NCI-H82 (cell line): ENCODE measurements at regions not wholly inside any gene's neighbourhood (a gene's known extent, or its start where the extent isn't known, plus 50 kb on each side); places are given as distances from the start of the nearest gene placed in this dataset.

ENCODE experiments used
- DNase-seq: peaks from one replicate; lab custom pipeline; 2025; lab: John Stamatoyannopoulos, UW

DNA sequence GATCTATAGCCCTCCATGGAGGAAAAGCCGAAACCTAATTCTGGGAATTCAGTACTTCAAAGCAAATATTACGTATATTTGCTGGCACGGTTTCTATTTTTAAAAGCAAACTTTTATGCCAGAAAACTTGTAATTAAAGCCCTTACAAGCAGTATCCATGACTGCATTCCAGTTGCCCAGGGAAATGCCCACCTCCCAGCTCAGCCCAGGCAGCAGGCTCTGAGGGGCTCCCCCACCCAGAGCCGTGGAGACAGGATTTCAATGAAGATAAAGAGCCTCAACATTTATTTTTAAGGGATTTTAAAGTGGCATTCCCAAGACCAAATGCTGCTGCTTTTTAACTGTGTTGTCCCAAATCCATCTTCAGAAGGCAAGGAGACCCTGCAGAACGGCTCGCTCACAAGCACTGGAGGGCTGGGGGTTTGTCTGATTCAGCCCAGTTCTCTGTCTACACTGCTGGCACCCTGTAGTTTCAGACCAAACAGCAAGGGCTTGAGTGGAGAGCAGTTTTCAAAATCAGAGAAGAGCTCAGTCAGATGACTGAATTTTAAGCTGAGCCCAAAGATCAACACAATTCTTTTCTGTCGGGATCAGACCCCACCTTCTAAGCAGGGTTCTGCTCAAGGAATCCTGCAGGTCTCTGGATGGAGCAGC lies 105.1 kb downstream of the KCNF1 start:
- no peak for DNase-seq

DNA sequence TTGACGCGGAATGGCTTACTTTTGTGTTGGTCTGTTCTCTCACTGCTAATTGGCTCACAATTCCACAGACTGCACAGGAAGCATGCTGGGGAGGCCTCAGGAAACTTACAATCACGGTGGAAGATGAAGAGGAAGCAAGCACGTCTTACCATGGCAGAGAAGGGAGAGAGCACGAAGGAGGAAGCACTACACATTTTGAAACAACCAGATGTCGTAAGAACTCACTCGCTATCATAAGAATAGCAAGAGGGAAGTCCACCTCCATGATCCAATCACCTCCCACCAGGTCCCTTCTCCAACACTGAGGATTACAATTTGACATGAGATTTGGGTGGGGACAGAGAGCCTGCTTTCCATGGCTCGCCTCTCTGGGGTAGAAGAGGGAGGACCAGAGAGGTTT lies 106.2 kb downstream of the KCNF1 start:
- DNase-seq, result no peak

DNA sequence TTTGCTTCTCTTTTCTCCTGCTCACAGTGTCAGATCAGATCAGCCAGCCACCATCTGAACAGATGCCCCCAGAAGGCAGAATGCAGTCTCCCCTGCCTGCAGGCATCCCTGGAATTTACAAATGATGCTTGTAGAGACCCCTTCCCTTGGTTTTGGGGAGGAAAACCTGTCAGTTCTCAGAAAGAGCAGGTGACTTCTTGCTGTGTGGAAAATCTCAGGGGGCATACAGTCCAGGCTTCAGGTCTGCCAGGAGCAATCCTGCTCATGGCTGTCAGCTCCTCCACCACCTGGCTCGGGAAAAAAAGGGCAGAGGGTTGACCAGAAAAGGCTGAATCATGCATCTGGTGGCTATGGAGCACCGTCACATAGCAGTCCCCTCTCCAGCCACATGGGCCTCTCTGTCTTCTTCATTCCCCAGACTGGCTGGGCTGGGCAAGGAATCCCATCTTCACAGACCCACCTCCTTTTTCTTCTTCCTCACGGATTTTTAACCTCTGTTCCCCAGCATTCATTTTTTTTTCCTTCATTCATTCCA lies 107.0 kb downstream of the KCNF1 start:
- no peak for DNase-seq

DNA sequence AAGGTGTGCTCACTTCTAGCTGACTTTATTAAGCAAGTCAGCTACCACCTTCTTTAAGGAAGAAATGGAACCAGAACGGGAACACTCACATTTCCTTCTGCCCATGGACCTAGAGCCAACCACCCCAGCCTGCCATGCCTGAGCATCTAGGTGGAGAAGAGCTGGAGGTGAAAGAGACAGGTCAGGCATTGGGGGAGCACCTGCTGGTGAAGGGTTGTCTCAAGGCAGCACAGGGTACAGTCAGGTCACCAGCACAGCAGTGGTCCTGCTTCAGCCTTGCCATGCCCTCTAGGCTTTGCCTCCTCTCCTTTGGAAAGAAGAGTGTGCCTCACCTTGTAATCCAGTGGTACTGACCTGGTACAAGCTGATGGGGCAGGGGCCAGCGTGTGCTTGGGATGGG lies 107.9 kb downstream of the KCNF1 start:
- no peak for DNase-seq

DNA sequence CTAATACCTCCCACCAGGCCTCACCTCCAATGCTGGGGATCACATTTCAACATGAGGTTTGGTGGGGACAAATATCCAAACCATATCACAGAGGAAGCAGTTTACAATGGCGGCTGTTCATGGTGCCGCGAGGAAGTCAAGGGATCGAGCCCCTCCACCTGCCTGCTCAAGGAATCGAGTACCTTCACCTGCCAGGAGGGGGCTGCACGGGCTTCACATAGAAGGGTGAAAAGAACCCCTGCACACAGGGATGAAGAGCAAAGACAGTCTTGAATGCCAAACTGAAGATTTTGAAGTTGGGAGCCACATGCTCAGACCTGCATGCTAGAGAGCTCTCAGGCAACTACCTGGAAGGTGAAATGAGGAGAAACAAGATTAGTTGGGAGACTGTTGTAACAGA lies 110.3 kb downstream of the KCNF1 start:
- no peak for DNase-seq

DNA sequence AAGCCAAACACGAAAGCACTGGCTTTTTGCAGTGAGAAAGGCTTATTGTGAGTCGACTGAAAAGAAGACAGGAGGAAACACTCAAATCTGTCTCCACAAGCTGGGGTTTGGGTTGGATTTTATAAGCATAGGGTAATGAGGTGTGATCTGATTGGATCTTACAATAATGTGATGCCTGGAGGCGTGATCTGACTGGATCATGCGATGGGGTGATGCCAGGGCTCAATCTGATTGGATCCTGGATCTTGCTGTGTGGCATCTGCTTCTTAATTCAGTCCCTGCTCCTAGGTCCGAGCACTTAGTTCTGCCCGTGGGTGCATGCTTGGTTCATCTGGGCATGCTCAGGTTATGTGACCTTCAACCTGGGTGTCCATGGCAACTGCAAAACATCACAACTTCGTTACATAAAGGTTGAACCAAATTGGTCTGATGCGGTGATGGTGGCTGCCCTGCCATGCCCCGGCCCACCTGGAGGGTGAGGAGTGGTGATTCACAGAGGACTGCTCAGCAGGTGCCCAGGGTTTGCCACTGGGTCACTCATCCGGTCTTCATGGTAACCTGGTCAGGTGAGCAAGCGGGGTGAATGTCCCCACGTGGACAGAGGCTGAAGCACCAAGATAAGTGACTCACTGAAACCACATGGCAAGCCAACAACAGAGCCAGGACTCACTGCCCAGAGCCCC lies 111.0 kb downstream of the KCNF1 start:
- no peak for DNase-seq

DNA sequence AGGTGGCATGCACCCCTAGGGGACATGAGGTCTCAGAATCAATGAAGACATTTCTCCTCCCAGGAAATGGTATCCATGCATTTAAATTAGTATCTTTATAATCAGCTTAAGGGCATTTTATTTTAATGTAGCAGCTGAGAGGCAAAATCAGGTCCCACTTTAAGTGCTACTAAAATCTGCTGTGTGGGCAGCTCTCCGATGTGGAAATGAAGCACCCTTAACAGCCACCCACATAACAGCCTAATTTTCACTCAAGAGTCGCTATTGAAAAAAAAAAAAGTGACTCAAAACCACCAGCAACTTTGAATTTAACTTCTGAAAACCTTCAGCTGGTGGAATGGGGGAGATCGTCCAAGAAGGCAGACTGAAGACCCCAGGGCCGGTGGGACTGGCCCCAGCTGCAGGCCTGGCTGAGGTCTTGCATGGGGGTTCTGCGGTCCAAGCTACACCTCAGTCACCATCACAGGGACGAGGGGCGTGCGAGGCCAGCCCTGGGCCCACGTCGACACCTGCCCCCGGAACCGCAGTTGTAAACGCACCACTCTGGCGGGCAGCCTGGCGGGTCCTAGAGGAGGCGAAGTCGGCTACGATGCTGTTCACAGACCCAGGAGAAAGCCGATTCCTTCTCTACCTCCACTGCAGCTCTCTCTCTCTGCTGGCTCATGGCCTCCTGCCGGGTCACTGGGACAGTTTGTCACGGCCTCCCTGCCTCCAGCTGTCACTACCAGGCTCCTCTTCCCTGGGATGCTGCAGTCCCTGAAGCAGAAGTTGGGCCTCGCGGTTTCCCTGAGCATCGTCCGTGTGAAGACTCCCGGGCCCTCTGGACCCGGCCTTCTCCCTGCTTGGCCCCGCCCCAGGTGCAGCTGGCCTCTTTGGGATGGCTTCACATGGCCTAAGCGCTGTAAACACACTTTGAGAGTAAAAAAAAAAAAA lies 111.9 kb downstream of the KCNF1 start:
- DNase-seq, result no peak

DNA sequence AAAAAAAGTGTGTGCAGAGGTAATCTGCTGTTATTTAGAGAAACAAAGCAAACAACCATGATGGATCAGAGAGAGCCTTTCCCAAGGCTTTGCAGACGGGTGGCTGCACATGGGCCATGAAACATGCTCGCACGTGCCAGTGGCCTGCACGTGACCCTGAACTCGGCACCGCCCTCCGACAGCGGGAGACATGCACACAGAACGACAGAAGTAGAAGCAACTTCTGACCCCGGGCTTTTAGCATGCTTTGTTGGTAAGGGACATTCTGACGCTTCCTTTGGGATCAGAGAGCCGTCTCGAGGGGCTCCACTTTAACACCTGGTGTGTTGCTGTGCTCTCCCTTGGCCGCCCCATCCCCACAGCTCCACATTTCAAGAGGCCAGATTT lies 112.5 kb downstream of the KCNF1 start:
- DNase-seq, result no peak

DNA sequence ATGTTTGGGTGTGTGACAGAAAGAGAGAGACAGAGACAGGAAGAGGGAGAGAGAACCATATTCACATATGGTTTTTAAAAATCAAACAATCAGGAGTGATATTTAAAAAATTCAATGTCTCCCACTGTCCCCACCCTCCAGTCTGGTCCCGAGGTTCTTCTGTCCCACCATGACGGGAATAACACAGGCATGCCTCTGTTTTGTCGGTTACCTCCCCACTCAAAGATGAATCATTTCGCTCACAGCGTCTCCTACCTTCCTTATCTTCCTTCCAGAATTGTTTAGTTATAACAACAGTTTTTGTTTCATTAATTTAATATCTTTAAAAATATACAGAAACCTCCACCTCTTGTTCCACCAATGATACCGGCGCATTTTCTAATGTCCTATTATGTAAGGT lies 113.0 kb downstream of the KCNF1 start:
- DNase-seq, result no peak

DNA sequence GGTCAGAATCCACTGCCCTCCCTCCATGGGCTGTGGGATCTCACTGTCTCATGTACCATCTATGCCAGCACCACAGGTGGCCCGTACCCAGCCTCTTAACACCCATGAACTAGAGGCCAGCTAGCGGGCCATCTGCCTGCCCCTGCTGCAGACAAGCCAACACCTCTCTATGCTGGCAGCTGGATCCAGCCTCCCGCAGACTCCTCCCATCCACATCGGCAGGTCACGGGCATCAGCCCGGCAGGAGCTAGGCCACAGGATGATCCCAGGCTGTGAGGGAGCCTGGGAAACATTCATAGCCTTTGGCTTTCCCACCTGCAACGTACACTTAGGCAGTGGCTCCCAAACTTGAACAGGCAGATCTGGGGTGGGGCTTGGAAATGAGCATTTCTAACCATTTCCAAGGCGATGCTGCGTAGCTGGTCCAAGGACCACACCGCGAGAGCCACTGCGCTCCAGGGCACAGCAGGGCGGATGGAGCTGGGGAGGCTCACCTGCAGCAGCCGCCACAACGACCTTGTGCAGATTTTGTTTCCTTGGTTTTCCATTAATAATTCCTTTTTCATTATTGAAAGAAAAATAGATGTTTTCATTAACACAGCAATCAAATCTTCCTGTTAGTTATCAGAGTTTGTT lies 114.7 kb downstream of the KCNF1 start:
- no peak for DNase-seq

DNA sequence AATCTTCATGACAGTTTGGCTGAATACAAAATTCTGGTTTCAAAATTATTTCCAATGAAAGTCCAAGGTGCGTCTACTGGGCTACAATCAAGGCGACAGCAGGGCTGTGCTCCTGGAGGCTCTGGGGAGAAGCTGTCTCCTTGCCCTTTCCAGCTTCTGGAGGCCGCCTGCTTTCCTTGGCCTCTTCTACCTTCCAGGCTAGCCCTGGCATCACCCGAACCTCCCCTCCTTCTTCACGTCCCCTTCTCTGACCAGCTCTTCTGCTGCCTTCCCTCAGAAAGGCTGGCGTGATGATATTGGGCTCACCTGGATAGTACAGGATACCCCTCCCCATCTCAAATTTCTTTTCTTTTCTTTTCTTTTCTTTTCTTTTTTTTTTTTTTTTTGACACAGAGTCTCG lies 115.5 kb downstream of the KCNF1 start:
- DNase-seq, result no peak

DNA sequence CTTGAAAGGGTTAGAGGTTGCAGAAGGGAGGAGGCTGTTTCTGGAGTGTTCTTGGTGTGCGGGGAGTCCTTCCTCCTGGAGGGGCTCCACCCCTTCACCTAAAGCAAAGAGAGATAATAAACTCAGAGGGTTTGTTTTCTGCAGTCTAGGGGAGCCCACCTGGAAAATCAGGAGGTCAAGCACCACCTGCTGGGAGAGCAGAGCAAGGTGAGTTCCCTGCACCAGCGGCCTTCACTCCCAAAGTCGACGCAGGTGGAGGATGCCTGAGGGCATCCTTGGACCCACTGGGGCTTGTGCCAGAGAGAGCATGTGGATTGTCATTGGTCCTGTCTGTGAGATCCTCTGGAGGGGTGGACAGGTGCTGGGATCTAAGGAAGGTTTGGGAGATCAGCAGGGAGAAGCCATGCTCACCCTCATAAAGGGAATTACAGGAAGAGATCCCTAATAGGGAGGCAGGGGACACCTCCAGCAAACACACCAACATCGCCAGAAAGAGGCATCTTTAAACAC lies 116.7 kb downstream of the KCNF1 start:
- DNase-seq, result no peak

DNA sequence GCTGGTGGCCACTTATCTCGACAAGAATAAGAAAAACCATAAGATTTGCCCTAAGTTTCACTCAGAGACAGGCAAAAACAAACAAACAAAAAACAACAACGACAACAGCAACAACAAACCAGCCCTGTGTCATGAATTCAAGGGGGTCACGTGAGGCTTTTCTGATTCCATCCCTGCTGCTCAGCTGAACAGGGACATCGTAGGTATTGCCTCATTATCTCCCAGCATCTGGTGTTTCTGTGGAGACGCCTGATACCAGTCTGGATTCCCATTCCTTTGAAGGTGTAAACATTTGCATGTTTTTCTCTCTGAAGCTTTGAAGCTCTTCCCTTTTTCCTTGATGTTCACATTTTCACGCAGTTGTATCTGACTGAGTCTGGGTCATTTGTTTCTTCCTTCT lies 117.4 kb downstream of the KCNF1 start:
- peak; percentile 28 for DNase-seq

DNA sequence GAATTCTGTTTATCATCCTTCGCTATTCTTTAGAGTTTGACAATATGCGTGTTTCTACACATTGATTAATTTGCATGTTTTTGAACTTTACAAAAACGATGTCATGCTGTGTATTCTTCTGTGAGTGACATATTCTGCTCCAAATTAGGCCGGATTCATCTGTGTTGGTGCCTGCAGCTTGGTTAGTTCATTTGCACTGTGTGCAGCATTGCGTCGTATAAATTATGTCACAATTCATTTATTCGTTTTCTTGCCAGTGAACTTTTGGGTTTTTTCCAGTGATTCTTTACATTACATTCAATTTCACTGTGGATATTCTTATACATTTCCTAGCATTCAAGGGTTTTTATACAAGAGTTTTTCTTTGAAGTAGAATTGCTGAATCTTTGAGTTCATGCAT lies 118.3 kb downstream of the KCNF1 start:
- DNase-seq, result no peak

DNA sequence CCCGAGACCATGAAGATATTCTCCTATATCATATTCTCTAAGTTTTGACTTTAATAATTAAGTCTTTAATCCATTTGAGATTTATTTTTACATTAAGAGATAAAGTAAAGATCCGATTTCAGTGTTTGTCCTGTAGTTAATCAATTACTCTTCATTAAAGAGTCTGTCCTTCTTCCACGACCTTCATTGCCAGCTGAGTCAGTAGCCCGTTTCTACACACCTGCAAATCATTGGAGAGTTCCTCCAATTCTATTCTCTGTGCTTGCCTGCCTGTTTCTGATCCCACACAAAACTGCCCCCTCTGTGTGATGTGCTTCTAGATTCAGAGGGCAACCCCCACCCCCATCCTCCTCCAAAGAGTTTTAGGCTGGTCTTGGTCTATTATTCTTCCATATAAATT lies 119.2 kb downstream of the KCNF1 start:
- DNase-seq, result no peak

DNA sequence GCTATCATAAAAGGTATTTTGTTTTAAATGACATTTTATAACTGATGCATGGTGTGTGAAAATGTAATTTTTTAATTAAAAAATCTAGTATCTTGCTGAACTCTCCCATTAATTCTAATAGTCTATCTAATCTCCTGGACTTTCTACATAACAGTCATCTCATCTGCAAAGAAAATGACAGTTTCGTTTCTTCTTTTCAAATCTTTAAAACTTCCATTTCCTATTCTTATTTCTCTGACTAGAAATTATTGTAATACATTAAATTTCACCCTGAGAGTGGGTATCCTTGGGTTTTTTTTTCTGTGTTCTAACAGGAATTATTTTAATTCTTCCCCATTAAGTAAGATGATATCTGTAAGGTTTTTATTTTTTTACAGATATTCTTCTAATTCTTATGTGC lies 120.1 kb downstream of the KCNF1 start:
- no peak for DNase-seq

DNA sequence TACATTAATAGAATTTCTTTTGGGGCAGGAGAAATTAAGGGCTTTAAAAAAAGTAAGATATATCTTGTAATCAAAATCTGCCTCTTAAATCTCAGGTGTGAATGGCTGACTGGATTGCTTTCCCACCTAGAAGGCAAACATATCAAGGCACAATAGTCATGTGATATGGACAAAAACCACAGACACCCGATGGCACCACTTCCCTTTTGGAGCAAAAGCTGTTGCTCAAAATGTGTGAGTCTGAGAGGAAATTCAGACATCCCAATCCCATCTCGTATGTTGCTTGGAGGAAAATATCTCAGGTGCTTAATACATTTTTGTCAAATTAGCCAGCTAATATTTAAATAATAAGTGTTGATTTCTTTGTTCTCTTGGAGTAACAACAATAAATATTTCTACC lies 120.7 kb downstream of the KCNF1 start:
- no peak for DNase-seq

DNA sequence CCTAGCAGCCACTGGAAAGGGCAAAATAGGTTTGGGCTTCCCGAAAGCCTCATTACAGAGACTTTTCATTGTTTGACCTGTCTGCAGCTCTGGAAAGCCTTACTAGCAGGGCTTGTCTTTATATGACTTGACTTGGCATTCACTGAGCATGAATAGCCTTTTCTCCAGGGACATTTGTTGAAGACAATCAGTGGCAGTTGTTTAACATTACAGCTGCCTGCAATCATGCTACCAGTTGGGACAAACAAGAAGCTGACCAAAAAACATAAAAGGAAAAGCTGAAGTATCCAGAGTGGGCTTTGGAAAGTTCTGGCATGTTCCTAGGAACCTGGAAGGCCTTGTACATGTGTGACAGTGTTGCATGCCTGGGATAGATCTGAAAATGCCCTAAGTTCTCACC lies 121.4 kb downstream of the KCNF1 start:
- DNase-seq, result no peak

DNA sequence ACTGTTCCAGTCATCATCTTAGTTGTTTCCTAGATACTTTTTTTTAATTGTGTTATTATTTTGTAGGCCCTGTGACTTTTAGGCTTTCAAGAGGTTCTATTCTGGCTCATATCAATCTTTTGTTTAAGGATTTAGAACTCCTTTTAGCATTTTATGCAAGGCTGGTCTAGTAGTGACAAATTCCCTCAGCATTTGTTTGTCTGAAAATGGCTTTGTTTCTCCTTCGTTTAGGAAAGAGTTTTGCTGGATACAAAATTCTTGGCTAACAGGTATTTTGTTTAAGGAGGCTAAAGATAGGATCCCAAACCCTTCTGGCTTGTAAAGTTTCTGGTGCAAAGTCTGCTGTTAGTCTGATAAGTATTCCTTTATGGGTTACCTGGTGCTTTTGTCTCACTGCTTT lies 116.6 kb upstream of the SLC66A3 start:
- no peak for DNase-seq

DNA sequence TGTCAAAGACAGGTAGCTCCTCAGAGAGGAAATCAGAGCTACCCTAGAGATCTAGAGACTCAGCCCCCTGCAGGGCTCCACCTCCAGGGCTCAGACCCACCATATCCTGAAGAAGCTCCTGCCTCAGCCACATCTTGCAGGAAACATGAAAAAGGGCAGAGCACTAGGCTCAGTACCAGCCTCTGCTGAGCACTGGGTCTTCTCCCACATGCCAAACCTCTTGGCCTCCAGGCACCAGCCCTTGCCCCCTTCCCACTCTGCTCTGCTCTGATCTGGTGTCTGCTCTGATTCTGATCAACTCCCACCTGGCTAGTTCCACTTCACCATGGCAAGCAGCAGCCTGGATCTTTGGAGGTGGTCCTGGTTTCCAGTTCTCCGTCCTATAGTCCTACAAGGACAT lies 114.3 kb upstream of the SLC66A3 start:
- no peak for DNase-seq

DNA sequence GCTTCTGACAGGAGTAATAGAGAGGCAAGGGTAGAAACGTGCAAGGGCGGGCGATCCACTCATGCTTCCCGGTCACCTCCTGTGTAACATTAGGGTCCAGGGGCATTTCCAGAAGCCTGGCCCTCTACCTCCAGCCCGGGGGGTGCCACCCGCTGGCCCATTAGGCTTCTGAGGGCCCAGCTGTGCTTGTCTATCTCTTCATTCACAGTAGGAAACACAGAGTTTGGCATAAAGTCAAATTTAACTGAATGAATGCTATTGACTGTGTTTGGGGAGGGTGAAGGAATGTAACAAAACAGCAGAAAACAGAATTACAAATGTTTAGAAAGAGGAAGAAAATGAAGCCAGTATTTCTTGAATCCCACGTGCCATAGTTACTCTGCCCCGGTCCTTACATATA lies 112.4 kb upstream of the SLC66A3 start:
- DNase-seq, result no peak

DNA sequence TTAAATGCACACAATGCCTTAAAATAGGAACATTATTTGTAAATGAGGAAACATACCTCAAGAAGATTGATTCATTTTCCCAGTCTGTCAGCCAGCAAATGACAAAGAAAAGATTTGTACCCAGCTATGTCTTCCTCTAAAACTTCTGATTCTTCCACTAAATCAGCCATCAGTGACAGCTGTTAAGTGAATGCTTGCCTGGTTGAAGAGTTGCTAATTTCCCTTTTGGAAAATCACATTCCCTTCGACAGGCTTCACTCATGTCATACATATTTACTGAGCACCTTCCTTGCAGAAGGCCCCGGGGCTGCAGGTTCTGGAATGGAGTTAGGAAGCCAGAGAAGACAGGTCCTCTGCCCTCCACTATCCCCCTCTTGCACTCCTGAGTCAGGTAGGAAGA lies 112.0 kb upstream of the SLC66A3 start:
- no peak for DNase-seq
